ENCODE measurements at regions not wholly inside any gene's neighbourhood (a gene's known extent, or its start where the extent isn't known, plus 50 kb on each side); places are given as distances from the start of the nearest gene placed in this dataset.

- no peak for DNase-seq (ENCODE audit: low spot score)
These were observed 749.1 kb upstream of the SORCS1 start for GRCh38 chr10:107913317-107914294.

DNA sequence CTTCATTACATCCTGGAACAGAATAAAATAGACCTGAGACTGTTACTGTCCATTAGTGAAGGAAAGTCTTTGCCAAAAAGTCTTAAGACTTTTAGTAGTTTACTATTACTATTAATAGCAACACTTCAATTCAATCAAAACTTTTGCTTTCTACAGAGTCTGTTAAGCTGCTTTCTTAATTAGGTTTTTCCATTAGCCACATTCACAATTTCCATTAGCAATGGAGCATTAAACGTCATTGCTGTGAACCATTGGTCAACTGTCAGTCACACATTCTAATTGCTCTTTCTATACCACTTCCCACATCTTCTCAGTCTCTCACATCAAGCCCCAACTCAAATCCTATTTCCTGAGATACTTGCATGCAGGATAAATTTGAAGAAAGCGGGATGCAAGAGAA lies 736.6 kb upstream of the SORCS1 start:
- DNase-seq (ENCODE audit: low spot score), result no peak

GRCh38 chr10:107900131-107900530 lies 735.6 kb upstream of the SORCS1 start:
- no peak for DNase-seq (ENCODE audit: low spot score)

- DNase-seq (ENCODE audit: low spot score), result no peak
These were observed 735.1 kb upstream of the SORCS1 start for GRCh38 chr10:107899502-107900062.

GRCh38 chr10:107899075-107899474 lies 734.6 kb upstream of the SORCS1 start:
- no peak for DNase-seq (ENCODE audit: low spot score)

DNA sequence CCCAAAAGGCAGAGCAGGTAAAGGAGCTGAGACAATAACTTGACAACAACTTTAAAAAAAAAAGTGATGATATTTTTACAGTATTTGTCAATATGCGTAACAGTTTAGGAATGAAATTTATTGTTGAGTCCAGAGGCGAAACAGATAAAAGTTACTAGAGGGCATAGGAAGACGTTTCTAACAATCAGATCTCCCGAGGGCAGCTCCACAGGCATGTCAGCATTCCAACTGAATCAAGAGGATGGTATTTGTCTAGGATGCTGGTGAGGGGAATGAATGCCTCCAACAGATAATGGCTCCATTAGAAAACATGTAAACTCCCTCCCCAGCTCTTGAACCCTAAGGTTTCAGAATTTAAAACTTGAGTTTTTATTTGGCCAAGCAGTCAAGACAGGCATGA lies 733.9 kb upstream of the SORCS1 start:
- no peak for DNase-seq (ENCODE audit: low spot score)

DNA sequence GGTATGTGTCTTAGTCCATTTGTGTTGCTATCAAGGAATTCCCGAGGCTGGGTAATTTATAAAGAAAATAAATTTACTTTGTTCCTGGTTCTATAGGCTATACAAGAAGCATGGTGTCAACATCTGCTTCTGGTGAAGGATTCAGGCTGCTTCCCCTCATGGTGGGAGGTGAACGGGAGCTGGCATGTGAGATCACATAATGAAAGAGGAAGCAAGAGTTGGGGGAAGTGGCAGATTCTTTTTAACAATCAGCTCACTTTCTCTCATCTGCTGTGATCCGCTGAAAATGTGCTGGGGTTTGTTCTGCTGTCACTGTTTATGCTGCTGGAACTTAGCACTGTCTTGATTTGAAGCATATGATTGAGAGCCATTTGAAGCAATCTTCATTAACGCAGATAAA lies 730.0 kb upstream of the SORCS1 start:
- peak; percentile 40 for DNase-seq (ENCODE audit: low spot score)

GRCh38 chr10:107889105-107889504 lies 724.6 kb upstream of the SORCS1 start:
- no peak for DNase-seq (ENCODE audit: low spot score)

GRCh38 chr10:107880185-107880584 lies 715.7 kb upstream of the SORCS1 start:
- DNase-seq (ENCODE audit: low spot score), result no peak

DNA sequence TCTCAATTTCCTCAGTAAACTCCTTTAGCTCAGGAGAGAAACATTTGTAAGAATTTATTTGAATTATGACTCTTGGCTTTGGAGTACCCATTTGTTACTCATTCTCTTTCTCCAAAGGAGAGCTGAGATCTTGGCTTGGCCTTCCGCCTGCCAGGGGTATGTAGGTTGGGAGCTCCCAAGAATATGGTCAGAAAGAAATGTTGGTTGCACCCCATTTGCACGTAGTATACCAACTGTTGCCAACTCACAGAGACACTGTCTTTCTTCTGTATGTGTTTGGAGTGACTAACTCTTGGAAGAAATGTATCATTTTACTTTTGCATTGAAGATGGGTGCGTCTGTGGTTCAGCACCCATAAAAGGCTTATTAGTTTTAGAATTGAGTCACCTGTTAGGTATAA lies 708.5 kb upstream of the SORCS1 start:
- no peak for DNase-seq (ENCODE audit: low spot score)

- DNase-seq (ENCODE audit: low spot score), result no peak
These were observed 701.2 kb upstream of the SORCS1 start for GRCh38 chr10:107865691-107866090.

DNA sequence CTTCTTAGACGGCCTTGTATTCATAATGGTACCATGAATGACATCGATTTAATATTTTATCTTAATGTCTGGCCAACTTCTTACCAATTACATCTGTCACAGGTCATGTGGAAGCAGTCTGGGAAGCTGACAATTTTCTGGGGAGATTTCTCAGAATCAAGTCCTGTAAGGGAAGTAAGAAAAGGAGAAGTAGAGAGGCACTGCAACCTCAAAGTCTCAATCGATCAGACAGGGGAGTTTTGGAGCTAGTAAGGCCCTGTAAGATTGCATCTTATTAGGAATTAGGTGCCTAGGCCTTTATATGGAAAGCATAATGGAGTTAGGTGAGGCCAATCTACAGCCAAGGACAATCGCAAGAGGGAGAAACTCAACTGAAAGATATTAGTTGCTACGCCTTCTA lies 694.6 kb upstream of the SORCS1 start:
- DNase-seq (ENCODE audit: low spot score), result no peak

DNA sequence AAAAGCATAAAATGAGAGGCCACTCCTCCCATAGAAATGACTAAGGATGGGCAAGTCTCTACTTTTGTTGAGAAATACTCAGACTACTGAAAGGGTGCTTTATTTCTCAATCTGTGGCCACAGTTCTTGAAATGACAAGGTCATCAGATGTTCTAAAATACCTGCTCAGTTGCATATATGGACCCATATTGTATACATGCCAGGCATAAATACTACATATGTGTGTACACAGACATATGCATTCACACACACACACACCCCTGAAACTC lies 691.5 kb upstream of the SORCS1 start:
- DNase-seq (ENCODE audit: low spot score), result no peak

DNA sequence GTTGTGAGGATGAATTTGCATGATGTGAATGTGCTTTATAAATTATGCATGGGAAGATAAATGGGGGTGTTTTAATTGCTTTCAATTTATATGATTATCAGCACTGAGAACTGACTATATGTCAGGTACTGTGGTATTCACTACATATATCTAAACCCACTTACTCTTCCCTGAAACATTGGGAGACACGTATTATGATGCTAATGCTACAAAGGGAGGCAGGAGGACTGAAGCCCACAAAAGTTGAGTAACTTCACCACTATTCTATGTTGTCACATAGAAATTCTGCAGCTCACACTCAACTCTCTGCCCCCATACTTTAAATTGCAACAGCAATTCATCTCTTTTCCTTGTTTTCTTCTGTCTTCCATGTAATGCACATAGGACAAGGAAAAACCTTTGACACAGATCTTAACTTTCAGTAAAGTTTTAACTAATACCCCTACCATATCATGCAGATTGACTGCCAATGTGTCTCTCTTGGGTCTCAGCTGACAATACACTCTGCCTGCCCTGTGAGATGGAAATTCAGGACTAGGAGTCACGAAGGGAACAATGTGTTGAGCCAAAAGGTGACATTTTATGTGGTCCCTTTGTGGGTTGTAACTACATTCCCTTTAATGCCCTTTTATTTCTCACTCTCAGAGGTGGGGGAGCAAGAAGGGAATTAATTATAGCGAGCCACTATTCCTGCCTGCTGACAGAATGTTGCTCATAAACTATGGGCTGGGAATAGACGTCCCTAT lies 691.0 kb upstream of the SORCS1 start:
- DNase-seq (ENCODE audit: low spot score), result no peak

- no peak for DNase-seq (ENCODE audit: low spot score)
These were observed 684.3 kb upstream of the SORCS1 start for GRCh38 chr10:107848726-107849360.

GRCh38 chr10:107847620-107848019 lies 683.1 kb upstream of the SORCS1 start:
- no peak for DNase-seq (ENCODE audit: low spot score)

- no peak for DNase-seq (ENCODE audit: low spot score)
These were observed 670.2 kb upstream of the SORCS1 start for GRCh38 chr10:107834706-107835105.

- no peak for DNase-seq (ENCODE audit: low spot score)
These were observed 667.3 kb upstream of the SORCS1 start for GRCh38 chr10:107831772-107832171.

DNA sequence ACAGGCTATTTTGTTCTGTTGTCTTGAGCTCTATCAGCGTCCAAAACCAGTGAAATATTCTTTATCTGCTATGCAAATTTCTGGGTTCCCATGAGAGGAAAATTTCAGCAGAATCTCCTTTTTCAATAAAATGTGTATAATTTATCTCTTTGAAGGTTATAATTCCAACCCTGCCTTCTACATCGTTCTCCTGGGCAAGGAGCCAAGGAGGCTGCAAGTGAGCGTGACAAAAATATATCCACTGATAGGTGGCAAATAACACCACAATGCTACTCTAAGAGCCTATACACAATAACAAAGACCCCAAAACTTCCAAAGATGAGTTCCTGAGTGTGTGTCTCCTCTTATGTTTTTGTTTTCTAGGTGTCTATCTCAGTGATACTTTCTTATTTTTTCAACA lies 664.7 kb upstream of the SORCS1 start:
- no peak for DNase-seq (ENCODE audit: low spot score)

- no peak for DNase-seq (ENCODE audit: low spot score)
These were observed 661.7 kb upstream of the SORCS1 start for GRCh38 chr10:107826171-107826570.

- peak; percentile 54 for DNase-seq (ENCODE audit: low spot score)
These were observed 650.5 kb upstream of the SORCS1 start for GRCh38 chr10:107814865-107815487.
